ENCODE measurements at regions not wholly inside any gene's neighbourhood (a gene's known extent, or its start where the extent isn't known, plus 50 kb on each side); places are given as distances from the start of the nearest gene placed in this dataset.

DNA sequence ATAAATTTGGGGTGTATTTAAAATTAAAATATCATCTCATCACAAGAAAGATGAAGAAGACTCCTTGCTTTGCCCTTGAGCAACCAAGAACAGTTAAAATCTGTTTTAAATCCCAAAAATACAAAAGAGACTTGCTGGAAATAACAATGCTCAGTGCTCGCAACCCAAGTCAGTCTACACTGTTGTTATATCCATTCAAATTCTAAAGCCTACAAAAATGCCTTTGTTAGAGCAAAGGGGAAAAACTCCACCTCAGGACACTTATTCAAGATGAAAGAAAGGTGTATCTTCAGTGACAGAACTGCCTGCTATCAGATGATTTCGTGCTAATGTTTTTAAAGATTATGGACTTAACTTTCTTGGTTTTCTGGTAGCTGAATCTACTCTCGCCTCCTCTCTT is 111.9 kb upstream of the TANK start:
- TF ChIP-seq, protein P1, sequence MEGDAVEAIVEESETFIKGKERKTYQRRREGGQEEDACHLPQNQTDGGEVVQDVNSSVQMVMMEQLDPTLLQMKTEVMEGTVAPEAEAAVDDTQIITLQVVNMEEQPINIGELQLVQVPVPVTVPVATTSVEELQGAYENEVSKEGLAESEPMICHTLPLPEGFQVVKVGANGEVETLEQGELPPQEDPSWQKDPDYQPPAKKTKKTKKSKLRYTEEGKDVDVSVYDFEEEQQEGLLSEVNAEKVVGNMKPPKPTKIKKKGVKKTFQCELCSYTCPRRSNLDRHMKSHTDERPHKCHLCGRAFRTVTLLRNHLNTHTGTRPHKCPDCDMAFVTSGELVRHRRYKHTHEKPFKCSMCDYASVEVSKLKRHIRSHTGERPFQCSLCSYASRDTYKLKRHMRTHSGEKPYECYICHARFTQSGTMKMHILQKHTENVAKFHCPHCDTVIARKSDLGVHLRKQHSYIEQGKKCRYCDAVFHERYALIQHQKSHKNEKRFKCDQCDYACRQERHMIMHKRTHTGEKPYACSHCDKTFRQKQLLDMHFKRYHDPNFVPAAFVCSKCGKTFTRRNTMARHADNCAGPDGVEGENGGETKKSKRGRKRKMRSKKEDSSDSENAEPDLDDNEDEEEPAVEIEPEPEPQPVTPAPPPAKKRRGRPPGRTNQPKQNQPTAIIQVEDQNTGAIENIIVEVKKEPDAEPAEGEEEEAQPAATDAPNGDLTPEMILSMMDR (IDR thresholded peaks at IDR 0.05) = no peak
- no peak for TF ChIP-seq POLR2A (IDR thresholded peaks at IDR 0.05)
